ENCODE measurements at regions not wholly inside any gene's neighbourhood (a gene's known extent, or its start where the extent isn't known, plus 50 kb on each side); places are given as distances from the start of the nearest gene placed in this dataset.

DNA sequence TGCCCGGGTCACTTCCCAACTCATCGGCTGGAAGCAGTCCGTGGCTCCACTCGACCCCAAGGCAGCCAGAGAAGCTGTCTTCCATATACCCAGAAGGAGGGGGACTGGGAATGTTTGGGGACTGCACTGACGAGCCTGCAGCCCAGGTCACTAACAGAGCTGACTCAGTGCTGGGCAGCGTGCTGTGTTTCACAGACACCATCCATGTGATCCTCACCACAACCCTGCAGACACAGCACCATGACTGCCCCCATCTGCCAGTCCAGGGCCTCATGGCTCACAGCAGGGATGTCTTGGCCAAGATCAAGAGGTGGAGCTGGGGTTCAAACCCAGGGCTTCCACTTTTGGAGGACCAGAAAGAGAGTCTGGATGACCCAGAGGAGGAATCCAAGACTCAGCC, 67.9 kb downstream of the KLHDC7A start:
- no peaks in the 10 kb centered on the region for H3K27me3 ChIP-seq
- TF ChIP-seq, protein P1, sequence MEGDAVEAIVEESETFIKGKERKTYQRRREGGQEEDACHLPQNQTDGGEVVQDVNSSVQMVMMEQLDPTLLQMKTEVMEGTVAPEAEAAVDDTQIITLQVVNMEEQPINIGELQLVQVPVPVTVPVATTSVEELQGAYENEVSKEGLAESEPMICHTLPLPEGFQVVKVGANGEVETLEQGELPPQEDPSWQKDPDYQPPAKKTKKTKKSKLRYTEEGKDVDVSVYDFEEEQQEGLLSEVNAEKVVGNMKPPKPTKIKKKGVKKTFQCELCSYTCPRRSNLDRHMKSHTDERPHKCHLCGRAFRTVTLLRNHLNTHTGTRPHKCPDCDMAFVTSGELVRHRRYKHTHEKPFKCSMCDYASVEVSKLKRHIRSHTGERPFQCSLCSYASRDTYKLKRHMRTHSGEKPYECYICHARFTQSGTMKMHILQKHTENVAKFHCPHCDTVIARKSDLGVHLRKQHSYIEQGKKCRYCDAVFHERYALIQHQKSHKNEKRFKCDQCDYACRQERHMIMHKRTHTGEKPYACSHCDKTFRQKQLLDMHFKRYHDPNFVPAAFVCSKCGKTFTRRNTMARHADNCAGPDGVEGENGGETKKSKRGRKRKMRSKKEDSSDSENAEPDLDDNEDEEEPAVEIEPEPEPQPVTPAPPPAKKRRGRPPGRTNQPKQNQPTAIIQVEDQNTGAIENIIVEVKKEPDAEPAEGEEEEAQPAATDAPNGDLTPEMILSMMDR (IDR thresholded peaks at IDR 0.05), result no peak
- no peak for DNase-seq (ENCODE audit: low spot score)

DNA sequence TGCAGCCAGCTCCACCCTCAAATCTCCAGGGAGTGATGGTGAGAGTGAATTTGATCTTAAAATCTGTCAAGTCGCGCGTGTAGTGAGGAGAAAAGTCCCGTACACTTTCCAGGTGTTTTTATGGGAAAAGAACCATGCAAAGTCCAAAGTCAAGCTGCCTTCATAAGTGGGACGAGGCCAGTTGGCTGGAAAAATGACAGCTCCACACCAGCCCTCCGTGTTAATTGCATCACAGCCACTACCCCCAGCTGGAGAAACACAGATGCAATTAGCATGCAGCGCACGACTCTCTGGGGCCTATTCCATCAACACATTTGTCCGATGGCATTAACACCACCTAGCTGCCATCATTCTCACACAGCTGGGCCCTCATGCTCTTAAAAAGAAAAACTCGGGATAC, 68.4 kb downstream of the KLHDC7A start:
- TF ChIP-seq, protein P1 (IDR thresholded peaks at IDR 0.05), result no peak
- Histone ChIP-seq H3K4me3 (no peak overlapping the region), H3K27ac (no peak overlapping the region), H3K4me1 (no peaks in the 10 kb centered on the region), H3K9me3 (no peaks in the 10 kb centered on the region), H3K36me3 (no peaks in the 10 kb centered on the region), H3K27me3 (no peaks in the 10 kb centered on the region)
- no peak for DNase-seq (ENCODE audit: low spot score)

More for the DNA sequence above, 67.9 kb downstream of the KLHDC7A start:
- no peak overlapping the region for H3K4me3 ChIP-seq
- no peak overlapping the region for H3K27ac ChIP-seq
- H3K4me1 ChIP-seq, result no peaks in the 10 kb centered on the region
- H3K36me3 ChIP-seq, result no peaks in the 10 kb centered on the region
- peaks cover 0 to 4% of the 10 kb centered on the region in 2 donors for H3K9me3 ChIP-seq

DNA sequence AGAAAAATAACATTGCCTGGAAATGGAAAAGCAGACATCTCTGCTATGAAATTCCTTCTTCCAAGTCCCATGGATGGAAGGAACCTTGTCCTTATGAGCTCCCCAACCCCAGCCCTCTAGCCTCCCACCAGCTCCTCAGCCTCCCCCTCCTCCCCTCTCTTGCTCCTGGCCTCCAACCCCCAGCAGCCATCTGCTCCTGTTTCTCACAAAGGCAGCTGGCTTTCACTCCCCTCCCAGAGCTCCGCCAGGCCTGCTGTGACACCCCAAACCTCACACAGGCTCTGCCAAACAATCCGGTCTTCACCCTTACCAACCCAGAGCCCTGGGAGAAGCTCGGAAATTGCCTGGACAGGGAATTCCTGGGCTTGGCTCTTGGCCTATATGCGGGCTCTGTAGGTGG, 69.2 kb downstream of the KLHDC7A start:
- DNase-seq (ENCODE audit: low spot score), result no peak
- no peaks in the 10 kb centered on the region for H3K36me3 ChIP-seq
- no peak overlapping the region for H3K27ac ChIP-seq
- H3K4me3 ChIP-seq, result no peak overlapping the region
- H3K27me3 ChIP-seq, result no peaks in the 10 kb centered on the region
- no peaks in the 10 kb centered on the region for H3K9me3 ChIP-seq
- H3K4me1 ChIP-seq, result no peaks in the 10 kb centered on the region
- TF ChIP-seq, protein P1 (IDR thresholded peaks at IDR 0.05), result no peak

DNA sequence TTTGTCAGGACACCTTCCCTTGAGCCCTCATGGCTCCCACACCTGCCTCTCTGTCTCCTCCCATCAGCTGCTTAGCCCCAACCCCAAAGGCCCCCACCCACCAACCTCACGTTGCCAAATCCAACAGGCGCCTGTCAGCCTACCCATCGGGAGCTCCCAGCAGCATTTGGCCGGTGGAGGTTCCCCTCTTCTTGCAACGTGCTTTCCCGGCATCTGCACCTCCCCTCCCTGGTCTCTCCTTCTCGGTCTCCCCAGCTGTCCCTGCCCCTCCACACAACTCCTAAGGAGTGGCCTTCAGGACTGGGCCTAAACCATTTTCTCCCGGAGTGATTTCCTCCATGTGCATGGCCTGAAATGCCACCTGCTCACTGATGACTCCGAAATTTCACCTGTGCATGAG, 71.9 kb downstream of the KLHDC7A start:
- no peak for DNase-seq (ENCODE audit: low spot score)
- H3K36me3 ChIP-seq, result no peaks in the 10 kb centered on the region
- H3K4me3 ChIP-seq, result no peak overlapping the region
- no peaks in the 10 kb centered on the region for H3K4me1 ChIP-seq
- H3K27ac ChIP-seq, result no peak overlapping the region
- H3K27me3 ChIP-seq, result no peaks in the 10 kb centered on the region
- TF ChIP-seq, protein P1 (IDR thresholded peaks at IDR 0.05), result no peak
- H3K9me3 ChIP-seq, result no peaks in the 10 kb centered on the region

DNA sequence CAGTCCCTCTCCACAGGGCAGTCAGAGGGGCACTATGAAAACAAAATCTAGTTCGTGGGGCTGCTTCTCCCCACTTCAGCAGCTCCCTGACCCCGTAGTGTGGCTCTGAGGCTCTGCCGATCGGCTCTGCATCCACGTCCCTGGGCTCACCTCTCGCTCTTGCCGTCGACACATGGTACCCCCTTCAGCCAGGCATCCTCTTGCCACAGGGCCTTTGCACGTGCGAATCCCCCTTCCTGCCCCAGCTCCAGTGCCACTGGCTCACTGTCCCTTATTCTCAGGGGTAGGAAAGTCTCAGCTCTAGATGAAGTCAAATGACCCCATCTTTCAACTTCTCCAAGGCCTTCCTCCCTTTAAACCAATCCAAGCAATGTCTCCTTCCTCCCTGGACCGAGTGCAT, 72.7 kb downstream of the KLHDC7A start:
- Histone ChIP-seq H3K27me3 (peaks cover 0 to 6% of the 10 kb centered on the region in 2 donors), H3K4me1 (peaks cover 0 to 6% of the 10 kb centered on the region in 2 donors), H3K4me3 (no peak overlapping the region), H3K27ac (no peak overlapping the region), H3K9me3 (no peaks in the 10 kb centered on the region), H3K36me3 (no peaks in the 10 kb centered on the region)
- TF ChIP-seq, protein P1 (IDR thresholded peaks at IDR 0.05), result no peak
- DNase-seq (ENCODE audit: low spot score), result no peak

DNA sequence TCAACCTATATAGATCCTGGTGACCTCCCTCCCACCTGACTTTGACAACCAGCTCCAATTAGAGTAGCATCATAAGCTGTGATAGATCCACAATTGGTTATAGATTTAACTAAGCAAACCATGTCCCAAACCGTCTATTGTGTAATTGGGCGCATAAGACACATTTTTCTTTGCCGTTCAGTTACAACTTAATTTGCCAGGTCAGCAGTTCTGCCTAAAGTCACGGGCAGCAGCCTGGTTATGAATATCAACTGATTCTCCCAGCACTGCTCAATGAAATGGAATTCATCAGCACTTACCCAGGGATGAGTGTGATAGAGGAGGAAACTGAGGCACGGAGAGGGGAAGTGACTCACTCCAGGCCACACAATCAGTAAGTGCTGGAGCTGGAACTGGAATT, 73.4 kb downstream of the KLHDC7A start:
- Histone ChIP-seq H3K27me3 (peaks cover 0 to 8% of the 10 kb centered on the region in 2 donors), H3K27ac (no peak overlapping the region), H3K9me3 (no peaks in the 10 kb centered on the region), H3K4me1 (peaks cover 0 to 6% of the 10 kb centered on the region in 2 donors), H3K4me3 (no peak overlapping the region), H3K36me3 (no peaks in the 10 kb centered on the region)
- TF ChIP-seq, protein P1 (IDR thresholded peaks at IDR 0.05), result no peak
- no peak for DNase-seq (ENCODE audit: low spot score)

Measured in right atrium auricular region (tissue), 2 donors.